Neuronal stem cell (in vitro differentiated cells): ENCODE measurements at regions not wholly inside any gene's neighbourhood (a gene's known extent, or its start where the extent isn't known, plus 50 kb on each side); places are given as distances from the start of the nearest gene placed in this dataset.
"Not testable (repeated sequence)": the region's sequence is repeated elsewhere in the genome, so short reads cannot be mapped to it uniquely, and the experiment has no call there.

Source experiments
- DNase-seq: peaks from one replicate; pipeline ENCODE4 v3.0.0-alpha.2; 2013; ENCODE audit warnings: low spot score
- H2AFZ ChIP-seq: one replicate; pipeline ENCODE4 v1.6.1; 2013; ENCODE audit warnings: mild to moderate bottlenecking, low read length, inconsistent platforms
- H2AK5ac ChIP-seq: 2 replicates; pipeline ENCODE4 v1.6.1; 2013; ENCODE audit warnings: low read depth, mild to moderate bottlenecking, inconsistent platforms, low read length, moderate library complexity, mixed read lengths
- H2BK120ac ChIP-seq: 2 replicates; pipeline ENCODE4 v1.6.1; 2013; ENCODE audit warnings: low read depth, mild to moderate bottlenecking, inconsistent platforms, low read length, moderate library complexity, mixed read lengths
- H2BK12ac ChIP-seq: one replicate; pipeline ENCODE4 v1.6.1; 2013; ENCODE audit warnings: low read length, inconsistent platforms
- H2BK15ac ChIP-seq: 2 replicates; pipeline ENCODE4 v1.6.1; 2013; ENCODE audit warnings: mild to moderate bottlenecking, low read length, inconsistent platforms, mixed read lengths
- H2BK5ac ChIP-seq: one replicate; pipeline ENCODE4 v1.6.1; 2013; ENCODE audit warnings: inconsistent platforms, mild to moderate bottlenecking, low read length, moderate library complexity
- H3K14ac ChIP-seq: one replicate; pipeline ENCODE4 v1.6.1; 2013; ENCODE audit warnings: low read length, inconsistent platforms
- H3K18ac ChIP-seq: 2 replicates; pipeline ENCODE4 v1.6.1; 2013; ENCODE audit warnings: low read length, inconsistent platforms
- H3K23ac ChIP-seq: 2 replicates; pipeline ENCODE4 v1.6.1; 2013; ENCODE audit warnings: low read depth, mild to moderate bottlenecking, mixed read lengths, low read length, inconsistent platforms; ENCODE audit not compliant: poor library complexity
- H3K27ac ChIP-seq: replicated peaks from 3 replicates; pipeline ENCODE4 v1.5.1; 2013; ENCODE audit warnings: low read length, inconsistent platforms
- H3K27me3 ChIP-seq, 3 experiments: 2 replicates each; pipeline ENCODE4 v1.6.1; 2013; ENCODE audit warnings: low read length in 3 of 3, mild to moderate bottlenecking in 2 of 3, inconsistent platforms in 1 of 3, low read depth in 1 of 3, mixed read lengths in 1 of 3, moderate library complexity in 1 of 3; ENCODE audit not compliant: control insufficient read depth in 3 of 3, insufficient read depth in 3 of 3
- H3K36me3 ChIP-seq, 2 donors: replicated peaks in 1 of 2; 2 replicates each; pipeline ENCODE4 v1.6.1; 2013; ENCODE audit warnings: low read length in 2 of 2; ENCODE audit not compliant: control insufficient read depth in 2 of 2, insufficient read depth in 2 of 2
- H3K4ac ChIP-seq: 2 replicates; pipeline ENCODE4 v1.6.1; 2013; ENCODE audit warnings: inconsistent platforms, mild to moderate bottlenecking, low read length, moderate library complexity
- H3K4me1 ChIP-seq, 2 donors: 1 replicate in 1 of 2; 2 replicates in 1 of 2; pipeline ENCODE4 v1.6.1; 2013; ENCODE audit warnings: low read length in 2 of 2, low read depth in 1 of 2; ENCODE audit not compliant: control insufficient read depth in 2 of 2, insufficient read depth in 1 of 2
- H3K4me2 ChIP-seq: one replicate; pipeline ENCODE4 v1.6.1; 2013; ENCODE audit warnings: mild to moderate bottlenecking, low read length, inconsistent platforms; ENCODE audit not compliant: insufficient read depth, poor library complexity, severe bottlenecking
- H3K4me3 ChIP-seq, 2 donors: 2 replicates each; pipeline ENCODE4 v1.5.1; 2013; ENCODE audit warnings: low read length in 2 of 2, mild to moderate bottlenecking in 2 of 2, inconsistent platforms in 1 of 2, moderate library complexity in 1 of 2
- H3K79me1 ChIP-seq: one replicate; pipeline ENCODE4 v1.6.1; 2013; ENCODE audit warnings: low read depth, mild to moderate bottlenecking, inconsistent platforms, low read length, moderate library complexity
- H3K9ac ChIP-seq: one replicate; pipeline ENCODE4 v1.6.1; 2013; ENCODE audit warnings: mild to moderate bottlenecking, low read depth, low read length, inconsistent platforms; ENCODE audit not compliant: poor library complexity
- H3K9me3 ChIP-seq, 2 donors: replicated peaks in 1 of 2; 2 replicates each; pipeline versions ENCODE3 to v1.6.1; 2013; ENCODE audit warnings: low read length in 2 of 2, mild to moderate bottlenecking in 2 of 2, inconsistent platforms in 1 of 2, low read depth in 1 of 2, mixed read lengths in 1 of 2, moderate library complexity in 1 of 2; ENCODE audit not compliant: control insufficient read depth in 2 of 2, insufficient read depth in 1 of 2
- H4K8ac ChIP-seq: one replicate; pipeline ENCODE4 v1.6.1; 2013; ENCODE audit warnings: low read depth, mild to moderate bottlenecking, inconsistent platforms, low read length, moderate library complexity
- H4K91ac ChIP-seq: one replicate; pipeline ENCODE4 v1.6.1; 2013; ENCODE audit warnings: low read length, low read depth, mild to moderate bottlenecking, inconsistent platforms; ENCODE audit not compliant: poor library complexity
- WGBS, 2 donors: extraction: QIAGEN DNeasy Blood & Tissue Kit; methylation state at CpG; one replicate each; pipeline ENCODE4 v1.1.7; 2013; ENCODE audit warnings: missing lambda C conversion rate in 2 of 2, mixed read lengths in 1 of 2; ENCODE audit not compliant: insufficient read length in 2 of 2, insufficient replicate concordance in 1 of 2; ENCODE audit errors: extremely low coverage in 2 of 2; 5-methylcytosine and 5-hydroxymethylcytosine counted together

DNA sequence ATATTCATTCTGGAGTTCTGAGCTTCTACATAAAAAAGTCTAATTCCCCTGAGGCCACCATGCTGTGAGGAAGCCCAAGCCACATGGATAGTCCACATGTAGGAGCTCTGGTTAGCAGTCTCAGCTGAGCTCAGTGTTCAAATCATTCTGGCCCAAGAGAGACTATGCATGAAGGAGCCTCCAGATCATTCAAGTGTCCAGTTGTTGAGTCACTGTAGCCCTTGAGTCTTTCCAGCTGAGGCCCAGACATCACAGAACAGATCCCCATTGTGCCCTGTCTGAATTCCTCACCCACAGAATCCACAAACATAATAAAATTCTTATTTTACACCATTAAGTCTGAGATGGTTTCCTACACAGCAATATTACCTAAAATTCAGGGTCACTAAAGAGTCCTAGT, 107.0 kb upstream of the NGF start:
- Histone ChIP-seq H3K9ac (no peak overlapping the region), H2AK5ac (no peak overlapping the region), H2BK12ac (no peak overlapping the region), H4K91ac (no peak overlapping the region), H3K36me3 (no peaks in the 10 kb centered on the region), H3K27ac (no peak overlapping the region), H3K23ac (no peak overlapping the region), H3K4me3 (no peak overlapping the region), H3K18ac (no peak overlapping the region), H3K14ac (no peak overlapping the region), H3K9me3 (no peaks in the 10 kb centered on the region), H3K4me2 (no peak overlapping the region), H2AFZ (no peak overlapping the region), H3K27me3 (no peaks in the 10 kb centered on the region), H3K4me1 (no peaks in the 10 kb centered on the region), H2BK15ac (no peak overlapping the region), H3K79me1 (no peaks in the 10 kb centered on the region), H2BK5ac (no peak overlapping the region), H4K8ac (no peak overlapping the region), H2BK120ac (no peak overlapping the region), H3K4ac (no peak overlapping the region)
- no peak for DNase-seq

DNA sequence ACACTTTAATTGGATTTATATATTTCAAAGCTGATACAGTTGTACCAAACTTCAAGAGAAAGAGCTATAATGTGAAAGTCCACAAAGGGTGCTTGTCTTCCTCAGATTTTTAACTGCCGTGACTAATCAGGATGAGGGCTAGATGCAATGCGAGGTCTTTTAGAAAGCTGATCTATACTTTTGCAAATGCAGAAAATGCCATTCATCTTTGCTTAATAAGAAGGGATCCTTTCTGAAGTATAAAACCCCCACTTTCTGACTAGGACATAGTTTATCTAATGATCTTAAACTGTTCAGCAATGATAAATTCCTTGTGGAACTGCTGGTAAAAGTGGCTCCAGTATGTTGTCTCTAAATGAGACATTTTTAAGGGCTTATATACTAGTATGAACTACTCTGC, 102.7 kb upstream of the NGF start:
- no peak overlapping the region for H4K91ac ChIP-seq
- no peaks in the 10 kb centered on the region for H3K9me3 ChIP-seq
- no peak overlapping the region for H2BK120ac ChIP-seq
- no peak overlapping the region for H2AFZ ChIP-seq
- no peak overlapping the region for H3K18ac ChIP-seq
- no peak for DNase-seq
- H2BK12ac ChIP-seq, result no peak overlapping the region
- H4K8ac ChIP-seq, result no peak overlapping the region
- no peak overlapping the region for H3K4me2 ChIP-seq
- H3K79me1 ChIP-seq, result no peaks in the 10 kb centered on the region
- WGBS, 2 donors, result no CpG with 5 or more reads among the region's 2 CpGs
- H3K9ac ChIP-seq, result no peak overlapping the region
- H3K4me3 ChIP-seq, result no peak overlapping the region
- H3K27me3 ChIP-seq, result no peaks in the 10 kb centered on the region
- H3K27ac ChIP-seq, result no peak overlapping the region
- H3K14ac ChIP-seq, result no peak overlapping the region
- no peak overlapping the region for H2BK5ac ChIP-seq
- H3K23ac ChIP-seq, result no peak overlapping the region
- no peaks in the 10 kb centered on the region for H3K36me3 ChIP-seq
- no peak overlapping the region for H2BK15ac ChIP-seq
- H3K4me1 ChIP-seq, result no peaks in the 10 kb centered on the region
- H3K4ac ChIP-seq, result no peak overlapping the region
- no peak overlapping the region for H2AK5ac ChIP-seq

DNA sequence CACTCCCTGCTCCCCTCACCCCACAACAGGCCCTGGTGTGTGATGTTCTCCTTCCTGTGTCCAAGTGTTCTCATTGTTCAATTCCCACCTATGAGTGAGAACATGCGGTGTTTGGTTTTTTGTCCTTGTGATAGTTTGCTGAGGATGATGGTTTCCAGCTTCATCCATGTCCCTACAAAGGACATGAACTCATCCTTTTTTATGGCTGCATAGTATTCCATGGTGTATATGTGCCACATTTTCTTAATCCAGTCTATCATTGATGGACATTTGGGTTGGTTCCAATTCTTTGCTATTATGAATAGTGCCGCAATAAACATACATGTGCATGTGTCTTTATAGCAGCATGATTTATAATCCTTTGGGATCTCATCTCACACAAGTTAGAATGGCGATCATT, 101.5 kb upstream of the NGF start:
- not testable (repeated sequence) for DNase-seq, H3K4me2 ChIP-seq, H3K36me3 ChIP-seq, H3K9ac ChIP-seq, H3K4me1 ChIP-seq, H3K27me3 ChIP-seq, H3K79me1 ChIP-seq, H2BK120ac ChIP-seq, H3K18ac ChIP-seq, H3K4me3 ChIP-seq, H4K8ac ChIP-seq, H2BK15ac ChIP-seq, H3K23ac ChIP-seq, H3K4ac ChIP-seq, H2BK5ac ChIP-seq, H4K91ac ChIP-seq, H3K27ac ChIP-seq, H2AFZ ChIP-seq, H3K9me3 ChIP-seq, H3K14ac ChIP-seq, H2BK12ac ChIP-seq, H2AK5ac ChIP-seq
- no CpG with 5 or more reads among the region's 3 CpGs for WGBS, 2 donors

DNA sequence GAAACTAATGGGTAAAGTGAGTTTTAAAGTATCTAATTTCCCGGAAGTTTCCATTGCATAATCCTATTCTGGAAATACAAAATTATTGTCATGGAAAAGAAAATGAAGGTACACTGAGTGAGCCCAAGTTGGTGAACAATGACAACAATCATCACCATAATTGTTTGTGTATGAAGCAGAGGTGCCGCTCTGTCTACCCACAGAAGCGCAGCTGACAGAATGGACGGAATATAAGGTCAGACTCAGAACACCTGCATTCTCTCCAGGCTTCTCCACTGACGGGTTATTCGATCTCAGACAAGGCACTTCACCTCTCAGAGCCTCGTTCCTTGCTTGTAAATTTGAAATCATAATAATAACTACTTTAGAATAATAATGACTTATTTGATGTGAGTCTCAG, 99.1 kb upstream of the NGF start:
- no peak overlapping the region for H2BK15ac ChIP-seq
- H3K23ac ChIP-seq, result no peak overlapping the region
- no peak overlapping the region for H3K9ac ChIP-seq
- H3K4me3 ChIP-seq, result no peak overlapping the region
- H2AFZ ChIP-seq, result no peak overlapping the region
- H2BK12ac ChIP-seq, result no peak overlapping the region
- no peak overlapping the region for H3K14ac ChIP-seq
- no peaks in the 10 kb centered on the region for H3K4me1 ChIP-seq
- no peaks in the 10 kb centered on the region for H3K9me3 ChIP-seq
- no peaks in the 10 kb centered on the region for H3K27me3 ChIP-seq
- H4K91ac ChIP-seq, result no peak overlapping the region
- no peak overlapping the region for H2BK120ac ChIP-seq
- no peak overlapping the region for H3K27ac ChIP-seq
- no peak overlapping the region for H4K8ac ChIP-seq
- no peak for DNase-seq
- H2BK5ac ChIP-seq, result no peak overlapping the region
- no peaks in the 10 kb centered on the region for H3K36me3 ChIP-seq
- H3K4me2 ChIP-seq, result no peak overlapping the region
- no peak overlapping the region for H2AK5ac ChIP-seq
- H3K18ac ChIP-seq, result no peak overlapping the region
- H3K79me1 ChIP-seq, result no peaks in the 10 kb centered on the region
- WGBS, 2 donors, result no CpG with 5 or more reads among the region's 7 CpGs
- no peak overlapping the region for H3K4ac ChIP-seq
